Activated B cell treated with CpG ODN at 0.5 μM for 24 hours (primary cell): ENCODE measurements at regions not wholly inside any gene's neighbourhood (a gene's known extent, or its start where the extent isn't known, plus 50 kb on each side); places are given as distances from the start of the nearest gene placed in this dataset.

Experiments
- ATAC-seq: fragments of 200-7000 bp; cut with Tn5 transposase; one replicate; pipeline ENCODE4 v1.10.0; 2021; ENCODE audit warnings: low read depth, mild to moderate bottlenecking, moderate library complexity
- CTCF ChIA-PET: fragments of 350-600 bp; sonication (Branson Sonifier 250); formaldehyde crosslinking; loops from one replicate; lab custom pipeline; 2021; ENCODE audit warnings: antibody characterized with exemption; lab: Charles Lee
- POLR2A ChIA-PET: fragments of 350-600 bp; sonication (Branson Sonifier 250); formaldehyde crosslinking; loops from one replicate; lab custom pipeline; 2021; ENCODE audit warnings: antibody characterized with exemption; lab: Charles Lee
- DNase-seq: peaks from one replicate; pipeline ENCODE4 v3.0.0; 2022
- H3K27ac Mint-ChIP-seq: one replicate; pipeline ENCODE4 v1.8.0; 2020; ENCODE audit warnings: mixed read lengths
- H3K27me3 Mint-ChIP-seq: one replicate; pipeline ENCODE4 v1.8.0; 2021; ENCODE audit warnings: mixed read lengths
- H3K36me3 Mint-ChIP-seq: one replicate; pipeline ENCODE4 v1.8.0; 2021; ENCODE audit warnings: low read depth, mixed read lengths
- H3K4me1 Mint-ChIP-seq: one replicate; pipeline ENCODE4 v1.8.0; 2021; ENCODE audit warnings: mixed read lengths
- H3K4me3 Mint-ChIP-seq: one replicate; pipeline ENCODE4 v1.8.0; 2020; ENCODE audit warnings: mild to moderate bottlenecking, mixed read lengths
- H3K9me3 Mint-ChIP-seq: one replicate; pipeline ENCODE4 v1.8.0; 2020; ENCODE audit warnings: mixed read lengths
- intact Hi-C: fragments of 100-400 bp; cut with micrococcal nuclease; formaldehyde crosslinking; loops from one replicate; pipeline ENCODE4 v1.15.1; 2024
- TF ChIP-seq, protein P1 (sequence below): fragments of 200-600 bp; IDR thresholded peaks from one replicate; pipeline ENCODE4 v1.8.0; 2022; ENCODE audit warnings: antibody characterized with exemption, mild to moderate bottlenecking

DNA sequence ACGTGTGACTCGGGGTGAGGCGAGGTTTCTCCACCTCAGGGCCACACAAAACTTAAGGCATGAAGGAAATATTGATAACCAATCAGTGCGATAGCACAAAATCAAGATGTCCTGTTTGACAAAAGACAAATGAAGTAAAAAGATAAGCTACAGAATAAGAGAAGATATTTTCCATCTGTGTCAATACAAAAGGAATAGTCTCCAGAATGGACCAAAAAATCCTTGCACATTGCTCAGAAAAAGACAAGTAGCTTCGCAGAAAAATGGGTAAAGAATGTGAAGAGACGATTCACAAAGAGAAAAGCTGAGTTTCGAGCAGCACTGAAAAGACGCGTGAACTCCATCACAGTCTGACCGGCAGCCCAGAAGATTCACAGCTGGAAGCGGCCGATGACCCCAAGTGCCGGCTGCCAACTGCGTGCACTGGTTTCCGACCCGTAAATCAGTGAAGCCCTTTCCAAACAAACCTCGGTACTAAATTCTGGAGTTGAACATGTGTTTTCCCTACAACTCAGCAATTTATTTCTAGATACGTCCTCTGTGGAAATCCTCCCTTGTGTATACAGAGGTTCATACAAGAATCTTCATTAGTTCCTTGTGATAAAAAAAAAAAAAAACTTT lies 308.4 kb downstream of the BRD1 start:
- Mint-ChIP-seq H3K36me3 (no peaks in the 10 kb centered on the region), H3K4me3 (no peak overlapping the region), H3K27me3 (no peaks in the 10 kb centered on the region), H3K27ac (no peak overlapping the region), H3K4me1 (no peaks in the 10 kb centered on the region), H3K9me3 (no peaks in the 10 kb centered on the region)
- ChIA-PET POLR2A (no interaction called here), CTCF (no interaction called here)
- intact Hi-C loops = no loop called here
- DNase-seq = no peak
- TF ChIP-seq, protein P1, sequence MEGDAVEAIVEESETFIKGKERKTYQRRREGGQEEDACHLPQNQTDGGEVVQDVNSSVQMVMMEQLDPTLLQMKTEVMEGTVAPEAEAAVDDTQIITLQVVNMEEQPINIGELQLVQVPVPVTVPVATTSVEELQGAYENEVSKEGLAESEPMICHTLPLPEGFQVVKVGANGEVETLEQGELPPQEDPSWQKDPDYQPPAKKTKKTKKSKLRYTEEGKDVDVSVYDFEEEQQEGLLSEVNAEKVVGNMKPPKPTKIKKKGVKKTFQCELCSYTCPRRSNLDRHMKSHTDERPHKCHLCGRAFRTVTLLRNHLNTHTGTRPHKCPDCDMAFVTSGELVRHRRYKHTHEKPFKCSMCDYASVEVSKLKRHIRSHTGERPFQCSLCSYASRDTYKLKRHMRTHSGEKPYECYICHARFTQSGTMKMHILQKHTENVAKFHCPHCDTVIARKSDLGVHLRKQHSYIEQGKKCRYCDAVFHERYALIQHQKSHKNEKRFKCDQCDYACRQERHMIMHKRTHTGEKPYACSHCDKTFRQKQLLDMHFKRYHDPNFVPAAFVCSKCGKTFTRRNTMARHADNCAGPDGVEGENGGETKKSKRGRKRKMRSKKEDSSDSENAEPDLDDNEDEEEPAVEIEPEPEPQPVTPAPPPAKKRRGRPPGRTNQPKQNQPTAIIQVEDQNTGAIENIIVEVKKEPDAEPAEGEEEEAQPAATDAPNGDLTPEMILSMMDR = no peak
- no peak for ATAC-seq

DNA sequence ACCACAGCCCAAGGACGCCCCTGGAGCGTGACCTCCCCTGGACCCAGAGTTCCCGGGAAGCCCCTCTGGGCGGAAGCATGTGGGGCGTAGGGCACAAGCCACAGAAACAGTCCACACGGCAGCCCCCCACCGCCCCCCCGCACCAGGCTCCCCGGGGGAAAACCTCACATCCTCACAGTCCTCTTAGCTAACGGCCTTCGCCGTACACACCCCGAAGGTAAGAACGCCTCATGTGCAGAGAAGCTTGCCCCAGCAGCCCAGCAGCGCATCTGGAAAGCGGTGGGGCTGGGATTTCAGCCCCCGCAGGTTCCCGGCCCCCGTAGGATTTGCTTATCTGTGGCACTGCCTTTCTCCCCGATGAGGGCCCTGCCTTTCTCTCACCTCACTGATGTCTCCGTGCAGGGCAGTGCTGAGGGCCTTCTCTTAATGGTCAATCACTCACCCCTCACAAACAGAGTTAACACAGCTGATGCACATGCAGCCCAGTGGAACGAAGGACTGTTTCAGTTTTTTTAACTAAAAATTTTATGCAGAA lies 309.2 kb downstream of the BRD1 start:
- Mint-ChIP-seq H3K27ac (no peak overlapping the region), H3K27me3 (no peaks in the 10 kb centered on the region), H3K4me3 (no peak overlapping the region), H3K36me3 (no peaks in the 10 kb centered on the region), H3K9me3 (no peaks in the 10 kb centered on the region), H3K4me1 (no peaks in the 10 kb centered on the region)
- intact Hi-C loops = no loop called here
- DNase-seq (no peak), ATAC-seq (no peak)
- TF ChIP-seq, protein P1 = no peak
- ChIA-PET POLR2A (no interaction called here), CTCF (no interaction called here)

DNA sequence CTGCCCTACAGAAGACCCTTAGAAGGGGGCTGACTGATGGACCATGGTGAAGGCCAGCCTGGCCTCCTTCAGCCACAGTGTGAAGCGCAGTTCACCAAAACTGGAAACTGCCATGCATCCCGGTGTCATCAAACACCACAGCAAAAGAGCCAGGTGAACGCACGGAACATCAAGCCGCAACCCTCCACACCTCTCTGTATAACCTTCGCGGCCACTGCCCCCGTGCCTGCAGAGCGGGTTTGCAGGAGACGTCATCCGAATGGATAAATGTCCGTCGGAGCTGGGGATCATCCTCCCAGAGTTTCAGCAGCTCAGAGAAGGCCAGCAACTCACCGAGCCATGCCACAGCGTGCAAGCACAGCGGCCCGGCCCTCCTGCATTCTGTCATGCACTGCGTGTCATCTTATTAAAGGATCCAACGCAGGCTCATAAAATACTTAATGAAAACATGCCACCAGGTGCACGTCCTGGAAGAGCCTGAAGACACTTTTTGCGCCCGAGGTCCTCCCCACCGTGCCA lies 309.9 kb downstream of the BRD1 start:
- no peak overlapping the region for H3K27ac Mint-ChIP-seq
- DNase-seq (no peak), ATAC-seq (no peak)
- CTCF ChIA-PET = no interaction called here
- no peaks in the 10 kb centered on the region for H3K36me3 Mint-ChIP-seq
- no peak overlapping the region for H3K4me3 Mint-ChIP-seq
- TF ChIP-seq, protein P1 = no peak
- intact Hi-C loops = no loop called here
- no peaks in the 10 kb centered on the region for H3K27me3 Mint-ChIP-seq
- POLR2A ChIA-PET = no interaction called here
- no peaks in the 10 kb centered on the region for H3K4me1 Mint-ChIP-seq
- H3K9me3 Mint-ChIP-seq = peaks cover 4% of the 10 kb centered on the region

DNA sequence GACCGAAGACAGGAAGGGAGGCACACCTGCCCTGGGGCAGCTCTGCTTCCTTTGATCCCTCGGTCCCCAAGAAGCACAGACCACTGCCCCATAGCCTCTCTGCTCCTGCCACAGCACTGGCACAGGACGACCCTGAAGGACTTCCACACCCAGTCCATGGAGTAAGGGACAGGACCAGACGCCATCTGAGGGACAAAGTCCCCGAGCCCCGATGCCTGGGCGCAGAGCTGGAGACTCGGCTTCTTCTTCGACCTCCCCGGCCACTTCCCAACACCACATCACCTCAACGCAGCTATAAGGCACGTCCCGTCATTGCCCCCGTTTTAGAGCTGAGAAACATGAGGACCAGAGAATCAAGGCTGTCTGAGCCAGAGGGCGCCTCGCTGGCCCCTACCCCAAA lies 310.5 kb downstream of the BRD1 start:
- ChIA-PET CTCF (no interaction called here), POLR2A (no interaction called here)
- Mint-ChIP-seq H3K27me3 (no peaks in the 10 kb centered on the region), H3K9me3 (peaks cover 5% of the 10 kb centered on the region), H3K27ac (no peak overlapping the region), H3K36me3 (no peaks in the 10 kb centered on the region), H3K4me3 (no peak overlapping the region), H3K4me1 (peaks cover under 1% of the 10 kb centered on the region)
- no peak for ATAC-seq
- TF ChIP-seq, protein P1 = no peak
- intact Hi-C loops = no loop called here
- DNase-seq = no peak

DNA sequence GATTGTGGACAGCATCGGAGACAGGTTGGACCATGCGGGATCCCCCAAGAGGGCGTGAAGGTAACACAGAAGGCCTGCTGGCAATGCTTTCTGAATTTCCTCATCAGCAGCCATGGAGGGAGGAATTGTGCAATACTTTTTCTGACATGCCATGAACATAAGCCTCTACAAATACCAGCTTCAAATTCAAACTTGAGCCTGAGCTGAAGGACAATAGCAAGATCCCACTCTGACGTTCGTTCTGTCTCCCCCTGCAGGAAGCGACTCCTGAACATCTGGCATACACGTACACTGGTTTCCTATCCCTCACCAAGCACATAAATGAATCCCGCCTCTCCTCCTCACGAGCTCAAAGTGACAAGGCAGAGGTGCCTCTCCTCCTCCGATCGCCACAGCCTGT lies 312.2 kb downstream of the BRD1 start:
- ATAC-seq (no peak), DNase-seq (no peak)
- no peak overlapping the region for H3K4me3 Mint-ChIP-seq
- H3K9me3 Mint-ChIP-seq = peaks cover 12% of the 10 kb centered on the region
- ChIA-PET POLR2A (no interaction called here), CTCF (no interaction called here)
- peaks cover 2% of the 10 kb centered on the region for H3K36me3 Mint-ChIP-seq
- TF ChIP-seq, protein P1 = no peak
- no peaks in the 10 kb centered on the region for H3K27me3 Mint-ChIP-seq
- peaks cover 7% of the 10 kb centered on the region for H3K4me1 Mint-ChIP-seq
- intact Hi-C loops = no loop called here
- H3K27ac Mint-ChIP-seq = no peak overlapping the region
